Loucy (cell line): ENCODE measurements at regions not wholly inside any gene's neighbourhood (a gene's known extent, or its start where the extent isn't known, plus 50 kb on each side); places are given as distances from the start of the nearest gene placed in this dataset.

Source experiments
- EZH2phosphoT487 ChIP-seq: fragments of 200-600 bp; IDR thresholded peaks from 2 replicates; pipeline ENCODE4 v1.6.1; 2018; ENCODE audit warnings: antibody characterized with exemption, mild to moderate bottlenecking, moderate library complexity, borderline replicate concordance
- TF ChIP-seq, protein P1 (sequence below): fragments of 200-600 bp; sonication (generic); conservative IDR thresholded peaks from 2 replicates; pipeline ENCODE4 v1.5.1; 2014; ENCODE audit warnings: mild to moderate bottlenecking, antibody characterized with exemption, low read length

DNA sequence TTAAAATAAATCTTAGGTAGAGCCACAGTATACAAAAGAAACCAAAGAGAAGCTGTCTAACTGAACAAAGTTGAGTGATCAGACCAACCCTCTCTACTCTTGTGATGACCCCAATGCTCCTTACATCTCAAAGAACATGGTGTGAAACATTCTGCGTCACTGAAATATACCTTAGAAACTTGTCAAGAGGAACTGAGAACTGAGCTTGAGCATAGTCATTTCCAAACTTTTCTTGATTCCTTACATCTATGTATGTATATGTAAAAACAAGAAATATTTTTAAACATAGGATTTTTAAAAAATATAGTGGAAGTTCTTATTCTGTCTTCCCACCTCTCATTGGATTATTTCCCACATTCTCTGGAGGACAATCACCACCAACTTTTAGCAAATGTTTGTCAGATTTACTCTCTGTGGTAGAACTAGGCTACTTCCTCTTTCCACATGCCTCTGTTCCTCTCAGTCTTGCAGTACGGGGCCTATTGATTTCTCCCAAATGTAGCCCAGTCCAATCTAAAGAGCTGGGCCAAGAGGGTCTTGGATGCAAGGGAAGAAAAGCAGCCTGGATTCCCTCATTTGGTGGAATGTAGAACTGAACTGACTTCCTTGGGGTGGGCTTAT lies 98.2 kb upstream of the HHIP start:
- TF ChIP-seq, protein P1, sequence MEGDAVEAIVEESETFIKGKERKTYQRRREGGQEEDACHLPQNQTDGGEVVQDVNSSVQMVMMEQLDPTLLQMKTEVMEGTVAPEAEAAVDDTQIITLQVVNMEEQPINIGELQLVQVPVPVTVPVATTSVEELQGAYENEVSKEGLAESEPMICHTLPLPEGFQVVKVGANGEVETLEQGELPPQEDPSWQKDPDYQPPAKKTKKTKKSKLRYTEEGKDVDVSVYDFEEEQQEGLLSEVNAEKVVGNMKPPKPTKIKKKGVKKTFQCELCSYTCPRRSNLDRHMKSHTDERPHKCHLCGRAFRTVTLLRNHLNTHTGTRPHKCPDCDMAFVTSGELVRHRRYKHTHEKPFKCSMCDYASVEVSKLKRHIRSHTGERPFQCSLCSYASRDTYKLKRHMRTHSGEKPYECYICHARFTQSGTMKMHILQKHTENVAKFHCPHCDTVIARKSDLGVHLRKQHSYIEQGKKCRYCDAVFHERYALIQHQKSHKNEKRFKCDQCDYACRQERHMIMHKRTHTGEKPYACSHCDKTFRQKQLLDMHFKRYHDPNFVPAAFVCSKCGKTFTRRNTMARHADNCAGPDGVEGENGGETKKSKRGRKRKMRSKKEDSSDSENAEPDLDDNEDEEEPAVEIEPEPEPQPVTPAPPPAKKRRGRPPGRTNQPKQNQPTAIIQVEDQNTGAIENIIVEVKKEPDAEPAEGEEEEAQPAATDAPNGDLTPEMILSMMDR: no peak
- no peak for TF ChIP-seq EZH2phosphoT487
